ENCODE measurements at regions not wholly inside any gene's neighbourhood (a gene's known extent, or its start where the extent isn't known, plus 50 kb on each side); places are given as distances from the start of the nearest gene placed in this dataset.

DNA sequence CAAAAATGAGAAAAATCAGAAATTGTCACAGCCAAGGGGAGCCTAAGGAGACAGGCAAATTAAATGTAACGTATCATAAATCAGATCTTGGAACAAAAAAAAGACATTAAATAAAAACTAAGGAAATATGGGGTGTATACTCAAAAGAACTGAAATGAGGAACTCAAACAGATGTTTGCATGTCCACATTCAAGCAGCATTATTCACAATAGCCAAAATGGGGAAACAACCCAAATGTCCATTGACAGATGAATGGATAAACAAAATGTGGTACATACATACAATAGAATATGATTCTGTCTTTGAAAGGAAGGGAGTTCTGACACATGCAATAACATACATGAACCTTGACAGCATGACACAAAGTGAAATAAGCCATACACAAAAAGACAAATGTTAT is 155.8 kb upstream of the KLF7 start:
- TF ChIP-seq CTCF (IDR thresholded peaks at IDR 0.05) (no peak), POLR2A (IDR thresholded peaks at IDR 0.05) (no peak)

Measured in uterus (tissue), 2 donors.